HepG2 (cell line): ENCODE measurements at regions not wholly inside any gene's neighbourhood (a gene's known extent, or its start where the extent isn't known, plus 50 kb on each side); places are given as distances from the start of the nearest gene placed in this dataset.
A peak's percentile ranks its signal among the peaks of the same experiment; 100 is the strongest.

ENCODE experiments used
- CEBPB ChIP-seq: IDR thresholded peaks from 2 replicates; pipeline ENCODE4 v1.6.1; 2011; ENCODE audit warnings: low read depth, low read length, improper control_type of control experiment, borderline replicate concordance
- ETV5 ChIP-seq: IDR thresholded peaks from 2 replicates; pipeline ENCODE4 v1.6.1; 2018; ENCODE audit warnings: missing biosample characterization, missing genetic modification reagents, inconsistent platforms, borderline replicate concordance
- GATA4 ChIP-seq: sonication (generic); IDR thresholded peaks from 2 replicates; pipeline ENCODE4 v1.6.1; 2016; ENCODE audit warnings: antibody characterized with exemption, low read depth, borderline replicate concordance
- HES4 ChIP-seq: sonication (generic); formaldehyde crosslinking; IDR thresholded peaks from 2 replicates; pipeline ENCODE4 v1.9.0; 2021; ENCODE audit warnings: mild to moderate bottlenecking, missing genetic modification reagents, borderline replicate concordance
- PCBP2 ChIP-seq: fragments of 200-400 bp; formaldehyde crosslinking; optimal IDR thresholded peaks from 2 replicates; pipeline ENCODE3; 2018; ENCODE audit warnings: low read length, low read depth; ENCODE audit not compliant: poor library complexity, severe bottlenecking
- RNF2 ChIP-seq: fragments of 450-650 bp; conservative IDR thresholded peaks from 2 replicates; pipeline ENCODE4 v1.6.1; 2016; ENCODE audit warnings: low read depth
- SMAD3 ChIP-seq: sonication (generic); formaldehyde crosslinking; IDR thresholded peaks from 2 replicates; pipeline ENCODE4 v1.4.0; 2020; ENCODE audit warnings: missing genetic modification reagents
- ZC3H4 ChIP-seq: sonication (generic); formaldehyde crosslinking; IDR thresholded peaks from 2 replicates; pipeline ENCODE4 v1.4.0; 2020; ENCODE audit warnings: missing genetic modification reagents, borderline replicate concordance
- ZNF121 ChIP-seq: sonication (generic); formaldehyde crosslinking; IDR thresholded peaks from 2 replicates; pipeline ENCODE4 v1.5.0; 2020; ENCODE audit warnings: mild to moderate bottlenecking, missing genetic modification reagents
- ZNF564 ChIP-seq: sonication (generic); formaldehyde crosslinking; IDR thresholded peaks from 2 replicates; pipeline ENCODE4 v1.8.1; 2023; ENCODE audit warnings: mild to moderate bottlenecking, missing genetic modification reagents
- ZNF660 ChIP-seq: sonication (generic); formaldehyde crosslinking; IDR thresholded peaks from 2 replicates; pipeline ENCODE4 v1.5.1; 2020; ENCODE audit warnings: mild to moderate bottlenecking, low read depth, missing genetic modification reagents, borderline replicate concordance
- ZNF839 ChIP-seq: sonication (generic); formaldehyde crosslinking; IDR thresholded peaks from 2 replicates; pipeline ENCODE4 v1.4.0; 2020; ENCODE audit warnings: missing genetic modification reagents, mild to moderate bottlenecking, borderline replicate concordance
- ZSCAN30 ChIP-seq: sonication (generic); formaldehyde crosslinking; IDR thresholded peaks from 2 replicates; pipeline ENCODE4 v1.5.0; 2020; ENCODE audit warnings: mild to moderate bottlenecking, missing genetic modification reagents
- TF ChIP-seq, protein P1 (sequence below): sonication (generic); formaldehyde crosslinking; IDR thresholded peaks from 2 replicates; pipeline ENCODE4 v1.4.0; 2020; ENCODE audit warnings: mild to moderate bottlenecking, missing genetic modification reagents
- TF ChIP-seq, protein P2 (sequence below): fragments of 450-650 bp; IDR thresholded peaks from 2 replicates; pipeline ENCODE4 v1.6.1; 2016
- TF ChIP-seq, protein P3 (sequence below): sonication (generic); formaldehyde crosslinking; IDR thresholded peaks from 2 replicates; pipeline ENCODE4 v1.4.0; 2020; ENCODE audit warnings: missing genetic modification reagents
- TF ChIP-seq, protein P4 (sequence below): sonication (generic); formaldehyde crosslinking; IDR thresholded peaks from 2 replicates; pipeline ENCODE4 v1.5.1; 2020; ENCODE audit warnings: mild to moderate bottlenecking, missing genetic modification reagents
- TF ChIP-seq, protein P5 (sequence below): sonication (generic); formaldehyde crosslinking; IDR thresholded peaks from 2 replicates; pipeline ENCODE4 v1.8.1; 2023; ENCODE audit warnings: missing genetic modification reagents, mild to moderate bottlenecking, borderline replicate concordance

DNA sequence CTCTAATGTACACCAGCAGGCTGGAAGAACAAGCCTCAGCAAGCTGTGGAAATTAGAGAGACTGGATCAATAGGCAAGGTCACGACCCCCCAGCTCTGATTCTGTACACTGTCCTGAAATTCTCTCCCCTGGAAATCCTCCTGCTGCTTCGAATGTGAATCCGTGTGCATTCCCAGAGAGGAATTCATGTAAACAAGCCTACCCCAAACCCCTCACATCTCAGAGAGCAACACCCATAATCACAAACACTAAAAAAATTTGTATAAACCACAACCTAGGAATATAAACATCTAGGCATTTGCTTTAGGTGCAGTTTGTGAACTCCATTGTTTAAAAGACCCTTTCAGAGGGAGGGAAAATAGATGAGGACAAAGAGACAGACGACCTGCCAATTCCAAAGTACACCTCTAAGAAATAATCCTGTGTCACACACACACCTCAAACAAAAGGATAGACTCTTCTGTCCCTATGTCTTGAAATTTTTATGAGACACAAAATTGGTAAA lies 325.2 kb downstream of the WDR72 start (continued):
- TF ChIP-seq, protein P1, sequence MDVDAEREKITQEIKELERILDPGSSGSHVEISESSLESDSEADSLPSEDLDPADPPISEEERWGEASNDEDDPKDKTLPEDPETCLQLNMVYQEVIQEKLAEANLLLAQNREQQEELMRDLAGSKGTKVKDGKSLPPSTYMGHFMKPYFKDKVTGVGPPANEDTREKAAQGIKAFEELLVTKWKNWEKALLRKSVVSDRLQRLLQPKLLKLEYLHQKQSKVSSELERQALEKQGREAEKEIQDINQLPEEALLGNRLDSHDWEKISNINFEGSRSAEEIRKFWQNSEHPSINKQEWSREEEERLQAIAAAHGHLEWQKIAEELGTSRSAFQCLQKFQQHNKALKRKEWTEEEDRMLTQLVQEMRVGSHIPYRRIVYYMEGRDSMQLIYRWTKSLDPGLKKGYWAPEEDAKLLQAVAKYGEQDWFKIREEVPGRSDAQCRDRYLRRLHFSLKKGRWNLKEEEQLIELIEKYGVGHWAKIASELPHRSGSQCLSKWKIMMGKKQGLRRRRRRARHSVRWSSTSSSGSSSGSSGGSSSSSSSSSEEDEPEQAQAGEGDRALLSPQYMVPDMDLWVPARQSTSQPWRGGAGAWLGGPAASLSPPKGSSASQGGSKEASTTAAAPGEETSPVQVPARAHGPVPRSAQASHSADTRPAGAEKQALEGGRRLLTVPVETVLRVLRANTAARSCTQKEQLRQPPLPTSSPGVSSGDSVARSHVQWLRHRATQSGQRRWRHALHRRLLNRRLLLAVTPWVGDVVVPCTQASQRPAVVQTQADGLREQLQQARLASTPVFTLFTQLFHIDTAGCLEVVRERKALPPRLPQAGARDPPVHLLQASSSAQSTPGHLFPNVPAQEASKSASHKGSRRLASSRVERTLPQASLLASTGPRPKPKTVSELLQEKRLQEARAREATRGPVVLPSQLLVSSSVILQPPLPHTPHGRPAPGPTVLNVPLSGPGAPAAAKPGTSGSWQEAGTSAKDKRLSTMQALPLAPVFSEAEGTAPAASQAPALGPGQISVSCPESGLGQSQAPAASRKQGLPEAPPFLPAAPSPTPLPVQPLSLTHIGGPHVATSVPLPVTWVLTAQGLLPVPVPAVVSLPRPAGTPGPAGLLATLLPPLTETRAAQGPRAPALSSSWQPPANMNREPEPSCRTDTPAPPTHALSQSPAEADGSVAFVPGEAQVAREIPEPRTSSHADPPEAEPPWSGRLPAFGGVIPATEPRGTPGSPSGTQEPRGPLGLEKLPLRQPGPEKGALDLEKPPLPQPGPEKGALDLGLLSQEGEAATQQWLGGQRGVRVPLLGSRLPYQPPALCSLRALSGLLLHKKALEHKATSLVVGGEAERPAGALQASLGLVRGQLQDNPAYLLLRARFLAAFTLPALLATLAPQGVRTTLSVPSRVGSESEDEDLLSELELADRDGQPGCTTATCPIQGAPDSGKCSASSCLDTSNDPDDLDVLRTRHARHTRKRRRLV (CRISPR knock-in tag): no peak
- TF ChIP-seq ZNF839 (no peak), ZNF564 (CRISPR knock-in tag) (no peak; the same call in 1 of the 2 replicates), CEBPB (no peak), ZC3H4 (no peak), ZSCAN30 (CRISPR knock-in tag) (no peak), GATA4 (peak; percentile 87; the same call in 1 of the 2 replicates), ETV5 (CRISPR knock-in tag) (peak; percentile 48; the same call in 1 of the 2 replicates), RNF2 (no peak), PCBP2 (no peak), SMAD3 (CRISPR knock-in tag) (peak; percentile 63; the same call in 1 of the 2 replicates), HES4 (CRISPR knock-in tag) (no peak), ZNF121 (CRISPR knock-in tag) (no peak), ZNF660 (CRISPR knock-in tag) (no peak)
- TF ChIP-seq, protein P2, sequence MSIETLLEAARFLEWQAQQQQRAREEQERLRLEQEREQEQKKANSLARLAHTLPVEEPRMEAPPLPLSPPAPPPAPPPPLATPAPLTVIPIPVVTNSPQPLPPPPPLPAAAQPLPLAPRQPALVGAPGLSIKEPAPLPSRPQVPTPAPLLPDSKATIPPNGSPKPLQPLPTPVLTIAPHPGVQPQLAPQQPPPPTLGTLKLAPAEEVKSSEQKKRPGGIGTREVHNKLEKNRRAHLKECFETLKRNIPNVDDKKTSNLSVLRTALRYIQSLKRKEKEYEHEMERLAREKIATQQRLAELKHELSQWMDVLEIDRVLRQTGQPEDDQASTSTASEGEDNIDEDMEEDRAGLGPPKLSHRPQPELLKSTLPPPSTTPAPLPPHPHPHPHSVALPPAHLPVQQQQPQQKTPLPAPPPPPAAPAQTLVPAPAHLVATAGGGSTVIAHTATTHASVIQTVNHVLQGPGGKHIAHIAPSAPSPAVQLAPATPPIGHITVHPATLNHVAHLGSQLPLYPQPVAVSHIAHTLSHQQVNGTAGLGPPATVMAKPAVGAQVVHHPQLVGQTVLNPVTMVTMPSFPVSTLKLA: no peak
- TF ChIP-seq, protein P3, sequence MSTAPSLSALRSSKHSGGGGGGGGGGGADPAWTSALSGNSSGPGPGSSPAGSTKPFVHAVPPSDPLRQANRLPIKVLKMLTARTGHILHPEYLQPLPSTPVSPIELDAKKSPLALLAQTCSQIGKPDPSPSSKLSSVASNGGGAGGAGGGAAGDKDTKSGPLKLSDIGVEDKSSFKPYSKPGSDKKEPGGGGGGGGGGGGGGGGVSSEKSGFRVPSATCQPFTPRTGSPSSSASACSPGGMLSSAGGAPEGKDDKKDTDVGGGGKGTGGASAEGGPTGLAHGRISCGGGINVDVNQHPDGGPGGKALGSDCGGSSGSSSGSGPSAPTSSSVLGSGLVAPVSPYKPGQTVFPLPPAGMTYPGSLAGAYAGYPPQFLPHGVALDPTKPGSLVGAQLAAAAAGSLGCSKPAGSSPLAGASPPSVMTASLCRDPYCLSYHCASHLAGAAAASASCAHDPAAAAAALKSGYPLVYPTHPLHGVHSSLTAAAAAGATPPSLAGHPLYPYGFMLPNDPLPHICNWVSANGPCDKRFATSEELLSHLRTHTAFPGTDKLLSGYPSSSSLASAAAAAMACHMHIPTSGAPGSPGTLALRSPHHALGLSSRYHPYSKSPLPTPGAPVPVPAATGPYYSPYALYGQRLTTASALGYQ (CRISPR knock-in tag): peak; percentile 46; the same call in 1 of the 2 replicates
- TF ChIP-seq, protein P4, sequence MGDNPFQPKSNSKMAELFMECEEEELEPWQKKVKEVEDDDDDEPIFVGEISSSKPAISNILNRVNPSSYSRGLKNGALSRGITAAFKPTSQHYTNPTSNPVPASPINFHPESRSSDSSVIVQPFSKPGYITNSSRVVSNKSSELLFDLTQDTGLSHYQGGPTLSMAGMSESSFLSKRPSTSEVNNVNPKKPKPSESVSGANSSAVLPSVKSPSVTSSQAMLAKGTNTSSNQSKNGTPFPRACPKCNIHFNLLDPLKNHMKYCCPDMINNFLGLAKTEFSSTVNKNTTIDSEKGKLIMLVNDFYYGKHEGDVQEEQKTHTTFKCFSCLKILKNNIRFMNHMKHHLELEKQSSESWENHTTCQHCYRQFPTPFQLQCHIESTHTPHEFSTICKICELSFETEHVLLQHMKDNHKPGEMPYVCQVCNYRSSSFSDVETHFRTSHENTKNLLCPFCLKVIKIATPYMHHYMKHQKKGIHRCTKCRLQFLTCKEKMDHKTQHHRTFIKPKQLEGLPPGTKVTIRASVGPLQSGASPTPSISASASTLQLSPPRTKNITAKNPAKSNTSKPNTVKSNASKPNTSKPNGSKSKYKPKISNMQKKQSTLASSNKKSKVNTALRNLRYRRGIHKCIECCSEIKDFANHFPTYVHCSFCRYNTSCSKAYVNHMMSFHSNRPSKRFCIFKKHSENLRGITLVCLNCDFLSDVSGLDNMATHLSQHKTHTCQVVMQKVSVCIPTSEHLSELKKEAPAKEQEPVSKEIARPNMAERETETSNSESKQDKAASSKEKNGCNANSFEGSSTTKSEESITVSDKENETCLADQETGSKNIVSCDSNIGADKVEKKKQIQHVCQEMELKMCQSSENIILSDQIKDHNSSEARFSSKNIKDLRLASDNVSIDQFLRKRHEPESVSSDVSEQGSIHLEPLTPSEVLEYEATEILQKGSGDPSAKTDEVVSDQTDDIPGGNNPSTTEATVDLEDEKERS (CRISPR knock-in tag): 0 out of 2 replicates have a peak, but pooled peaks have one; percentile 68
- TF ChIP-seq, protein P5, sequence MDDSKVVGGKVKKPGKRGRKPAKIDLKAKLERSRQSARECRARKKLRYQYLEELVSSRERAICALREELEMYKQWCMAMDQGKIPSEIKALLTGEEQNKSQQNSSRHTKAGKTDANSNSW (CRISPR knock-in tag): no peak
